ENCODE measurements at regions not wholly inside any gene's neighbourhood (a gene's known extent, or its start where the extent isn't known, plus 50 kb on each side); places are given as distances from the start of the nearest gene placed in this dataset.

- Histone ChIP-seq H3K36me3 (ENCODE audit: insufficient read depth) (no peaks in the 10 kb centered on the region), H3K9me2 (ENCODE audit: insufficient read depth) (no peaks in the 10 kb centered on the region), H3K4me1 (ENCODE audit: insufficient read depth) (peaks cover 22% of the 10 kb centered on the region), H3K79me2 (replicated peaks; ENCODE audit: insufficient read depth) (no peaks in the 10 kb centered on the region), H3K27me3 (ENCODE audit: insufficient read depth) (no peaks in the 10 kb centered on the region), H3F3A (replicated peaks; ENCODE audit: low read depth) (no peaks in the 10 kb centered on the region), H3K27ac (ENCODE audit: low read depth) (no peak overlapping the region), H2AFZ (no peak overlapping the region), H3K4me2 (no peak overlapping the region), H3K4me3 (no peak overlapping the region), H4K20me1 (replicated peaks; ENCODE audit: insufficient read depth) (no peaks in the 10 kb centered on the region)
- peaks cover 24% of the 10 kb centered on the region for H3K4me1 Mint-ChIP-seq
- DNase-seq (ENCODE audit: low spot score) (no peak), ATAC-seq (no peak; the same call in 2 of the 3 replicates)
- no peaks in the 10 kb centered on the region for H3K27me3 Mint-ChIP-seq (ENCODE audit: insufficient read depth, low read depth, poor library complexity)
- H3K36me3 Mint-ChIP-seq (ENCODE audit: low read depth) = no peaks in the 10 kb centered on the region
- H3K9me3 Mint-ChIP-seq = no peaks in the 10 kb centered on the region
- H3K27ac Mint-ChIP-seq = no peak overlapping the region
- H3K4me3 Mint-ChIP-seq = no peak overlapping the region
- TF ChIP-seq ETS1 (IDR thresholded peaks at IDR 0.05) = no peak
- no peak for TF ChIP-seq JUNB (IDR thresholded peaks at IDR 0.05; ENCODE audit: unreplicated experiment)
- TF ChIP-seq CTCF (conservative IDR thresholded peaks at IDR 0.05; ENCODE audit: low read depth in 2 of 2) = no peak
- TF ChIP-seq STAT1 (IDR thresholded peaks at IDR 0.05; ENCODE audit: unreplicated experiment) = no peak
- TF ChIP-seq ZNF462 (CRISPR knock-in tag; IDR thresholded peaks at IDR 0.05) = no peak
- TF ChIP-seq EZH2phosphoT487 (IDR thresholded peaks at IDR 0.05; ENCODE audit: unreplicated experiment) = no peak
- no peak for TF ChIP-seq ZNF331 (CRISPR knock-in tag; IDR thresholded peaks at IDR 0.05; ENCODE audit: low read depth)
- TF ChIP-seq POLR2AphosphoS5 (IDR thresholded peaks at IDR 0.05; ENCODE audit: low read depth) = no peak
- no peak for TF ChIP-seq EZH2 (IDR thresholded peaks at IDR 0.05; ENCODE audit: low read depth, unreplicated experiment)
- TF ChIP-seq NANOG (IDR thresholded peaks at IDR 0.05; ENCODE audit: borderline replicate concordance) = no peak
- TF ChIP-seq ZNF114 (CRISPR knock-in tag; IDR thresholded peaks at IDR 0.05) = no peak
- no peak for TF ChIP-seq CREB1 (CRISPR knock-in tag; IDR thresholded peaks at IDR 0.05; ENCODE audit: low read depth)
- TF ChIP-seq REST (IDR thresholded peaks at IDR 0.05; ENCODE audit: unreplicated experiment) = no peak
Observed at GRCh38 chr18:38551881-38552280, 986.3 kb upstream of the CELF4 start.

Measured in GM23338 (cell line).